GM23248 (cell line): ENCODE measurements at regions not wholly inside any gene's neighbourhood (a gene's known extent, or its start where the extent isn't known, plus 50 kb on each side); places are given as distances from the start of the nearest gene placed in this dataset.

Experiments used
- EZH2 ChIP-seq: fragments of 200-600 bp; sonication (generic); IDR thresholded peaks from 2 replicates; pipeline ENCODE4 v1.6.1; 2018; ENCODE audit warnings: antibody characterized with exemption, mild to moderate bottlenecking; ENCODE audit not compliant: insufficient read depth, poor library complexity, severe bottlenecking
- EZH2phosphoT487 ChIP-seq: fragments of 200-600 bp; sonication (generic); IDR thresholded peaks from 2 replicates; pipeline ENCODE4 v1.6.1; 2018; ENCODE audit warnings: antibody characterized with exemption, moderate library complexity, mild to moderate bottlenecking, low read depth; ENCODE audit not compliant: insufficient read depth

DNA sequence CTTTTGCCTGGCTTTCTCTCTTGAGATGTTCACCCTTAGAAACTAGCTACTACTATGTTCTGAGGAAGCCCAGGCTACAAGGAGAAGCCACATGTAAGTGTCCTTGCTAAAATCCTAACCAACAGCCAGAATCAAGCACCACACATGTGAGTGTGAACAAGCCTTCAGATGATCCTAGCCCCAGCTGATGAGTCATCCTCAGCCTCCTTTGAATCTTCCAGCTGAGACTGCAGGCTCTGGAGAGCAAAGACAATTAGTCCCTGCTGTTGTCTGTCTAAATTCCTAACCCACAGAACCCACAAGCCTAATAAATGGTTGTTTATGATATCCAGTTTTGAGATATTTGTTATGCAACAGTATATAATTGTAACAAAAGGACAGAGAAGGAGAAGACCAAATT, 92.8 kb upstream of the TAC1 start:
- no peak for TF ChIP-seq EZH2
- no peak for TF ChIP-seq EZH2phosphoT487
